ENCODE measurements at regions not wholly inside any gene's neighbourhood (a gene's known extent, or its start where the extent isn't known, plus 50 kb on each side); places are given as distances from the start of the nearest gene placed in this dataset.

GRCh38 chr1:234748066-234748465 lies 138.1 kb upstream of the IRF2BP2 start (continued):
- TF ChIP-seq ZNF572 (CRISPR knock-in tag; IDR thresholded peaks at IDR 0.05) (no peak), ZNF687 (CRISPR knock-in tag; IDR thresholded peaks at IDR 0.05) (no peak; the same call in 1 of the 2 replicates), ZSCAN21 (CRISPR knock-in tag; IDR thresholded peaks at IDR 0.05; ENCODE audit: borderline replicate concordance) (no peak), ZNF775 (CRISPR knock-in tag; IDR thresholded peaks at IDR 0.05; ENCODE audit: borderline replicate concordance) (no peak), NRL (CRISPR knock-in tag; IDR thresholded peaks at IDR 0.05; ENCODE audit: borderline replicate concordance) (no peak), ERF (CRISPR knock-in tag; IDR thresholded peaks at IDR 0.05) (0 out of 2 replicates have a peak, but pooled peaks have one; percentile 19), ZNF549 (CRISPR knock-in tag; IDR thresholded peaks at IDR 0.05) (no peak), ZNF382 (CRISPR knock-in tag; IDR thresholded peaks at IDR 0.05; ENCODE audit: borderline replicate concordance) (no peak), ATAD3A (CRISPR knock-in tag; IDR thresholded peaks at IDR 0.05) (no peak), REPIN1 (CRISPR knock-in tag; IDR thresholded peaks at IDR 0.05; ENCODE audit: borderline replicate concordance, low read depth) (no peak), ZNF253 (CRISPR knock-in tag; IDR thresholded peaks at IDR 0.05; ENCODE audit: borderline replicate concordance) (no peak), TCF7L2 (IDR thresholded peaks at IDR 0.05; ENCODE audit: low read depth, low read length) (no peak), MEF2D (CRISPR knock-in tag; IDR thresholded peaks at IDR 0.05) (no peak), SMAD1 (CRISPR knock-in tag; IDR thresholded peaks at IDR 0.05; ENCODE audit: borderline replicate concordance, low read depth) (no peak), MAFG (CRISPR knock-in tag; IDR thresholded peaks at IDR 0.05) (no peak), LRRFIP1 (CRISPR knock-in tag; conservative IDR thresholded peaks at IDR 0.05) (no peak), XRCC5 (optimal IDR thresholded peaks at IDR 0.05; ENCODE audit: low read length) (peak; percentile 41), HNRNPK (IDR thresholded peaks at IDR 0.05; ENCODE audit: low read depth, low read length, poor library complexity, severe bottlenecking) (no peak), ZNF780A (CRISPR knock-in tag; IDR thresholded peaks at IDR 0.05) (no peak), ZMYM4 (CRISPR knock-in tag; IDR thresholded peaks at IDR 0.05) (peak; percentile 18; the same call in 1 of the 2 replicates), KLF9 (CRISPR knock-in tag; IDR thresholded peaks at IDR 0.05; ENCODE audit: low read depth) (no peak), MED1 (CRISPR knock-in tag; IDR thresholded peaks at IDR 0.05) (0 out of 2 replicates have a peak, but pooled peaks have one; percentile 19), ZNF816 (CRISPR knock-in tag; IDR thresholded peaks at IDR 0.05; ENCODE audit: borderline replicate concordance) (no peak), MIXL1 (CRISPR knock-in tag; IDR thresholded peaks at IDR 0.05) (0 out of 2 replicates have a peak, but pooled peaks have one; percentile 20), ZBTB38 (CRISPR knock-in tag; IDR thresholded peaks at IDR 0.05) (peak; percentile 92), TEF (CRISPR knock-in tag; IDR thresholded peaks at IDR 0.05) (no peak), ZNF776 (CRISPR knock-in tag; IDR thresholded peaks at IDR 0.05) (no peak)
